HK-2 (cell line): ENCODE measurements at regions not wholly inside any gene's neighbourhood (a gene's known extent, or its start where the extent isn't known, plus 50 kb on each side); places are given as distances from the start of the nearest gene placed in this dataset.

ENCODE experiments used
- DNase-seq: peaks from one replicate; pipeline ENCODE4 v3.0.0-alpha.2; 2018; ENCODE audit not compliant: unreplicated experiment

DNA sequence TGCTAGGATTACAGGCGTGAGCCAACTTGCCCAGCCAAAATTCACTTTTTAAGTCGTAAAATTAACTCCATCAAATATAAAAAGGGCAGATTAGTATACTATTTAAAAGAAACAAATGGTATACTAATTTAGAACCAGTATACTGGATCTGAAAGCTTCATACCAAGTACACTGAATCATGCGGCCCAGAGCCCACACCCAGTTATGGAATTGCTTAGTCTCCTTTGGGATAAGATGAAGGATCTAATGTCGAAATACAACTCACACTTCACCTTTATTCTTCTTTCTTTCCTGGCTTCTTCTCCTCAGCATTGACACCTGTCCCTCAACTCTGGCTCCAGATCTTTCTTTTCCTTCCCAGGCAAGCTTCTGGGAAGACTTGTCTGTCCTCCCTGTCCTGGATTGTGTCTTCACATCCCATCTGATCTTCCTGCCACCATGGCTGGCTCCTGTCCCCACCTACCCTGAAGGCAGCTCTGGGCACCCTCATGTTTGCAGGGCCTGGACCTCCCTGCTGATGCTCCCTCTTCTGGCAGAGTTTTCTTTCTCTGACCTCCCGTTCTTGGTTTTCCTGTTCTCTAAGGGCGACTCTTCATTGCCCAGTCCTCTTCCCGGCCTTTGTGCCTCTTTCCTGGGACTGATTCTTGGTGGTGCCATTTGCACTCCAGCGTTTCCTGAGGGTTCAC is 57.8 kb upstream of the CTBP2 start:
- no peak for DNase-seq

DNA sequence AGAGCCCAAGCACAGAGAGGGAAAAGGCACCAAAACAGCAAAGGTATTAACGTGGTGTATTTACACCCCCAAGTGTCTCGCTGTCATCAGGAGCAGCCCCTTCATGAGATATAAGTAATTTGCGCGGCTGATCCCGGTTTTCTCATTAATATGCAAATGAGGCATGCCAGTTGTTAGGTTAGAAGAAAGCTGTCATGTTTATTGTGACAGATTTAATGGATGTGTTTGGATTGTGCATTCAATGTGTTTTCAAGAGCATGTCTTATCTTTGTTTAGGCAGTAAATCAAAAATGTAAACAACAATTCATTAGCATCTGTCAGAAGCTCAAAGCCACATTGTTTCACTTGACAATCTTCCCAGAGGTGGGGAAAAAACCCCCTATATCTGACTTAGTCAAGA is 56.5 kb upstream of the CTBP2 start:
- no peak for DNase-seq

DNA sequence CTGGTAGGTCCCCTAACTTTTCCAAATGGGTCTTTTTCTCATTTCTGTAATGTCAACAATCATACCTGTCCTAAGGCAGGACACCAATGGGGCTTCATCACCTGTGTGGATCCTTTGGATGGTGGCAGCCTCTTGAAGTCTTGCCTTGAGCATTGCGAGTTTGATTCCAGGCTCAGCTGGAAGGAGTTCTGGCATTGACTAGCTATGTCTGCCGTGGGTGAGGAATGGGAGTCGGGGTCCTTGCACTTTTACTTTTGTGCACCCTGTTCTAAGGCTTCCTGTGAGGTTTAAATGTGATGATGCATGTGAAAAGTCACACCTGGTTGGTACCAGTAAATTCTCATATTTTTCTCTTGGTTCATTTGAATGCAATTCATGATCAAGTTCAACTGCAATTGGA is 55.9 kb upstream of the CTBP2 start:
- no peak for DNase-seq

DNA sequence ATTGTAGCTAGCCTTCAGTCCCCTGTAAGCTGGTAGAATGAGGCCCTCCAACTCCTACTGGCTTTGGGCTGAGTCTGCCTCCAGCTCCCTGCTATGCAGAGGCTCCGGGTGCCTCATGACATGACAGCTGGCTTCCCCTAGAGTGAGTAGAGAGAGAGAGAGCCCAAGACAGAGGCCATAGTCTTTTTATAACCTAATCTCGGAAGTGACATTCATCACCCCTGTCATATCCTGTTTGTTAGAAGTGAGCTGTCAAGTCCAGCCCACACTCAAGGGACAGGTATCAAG is 53.9 kb upstream of the CTBP2 start:
- no peak for DNase-seq

DNA sequence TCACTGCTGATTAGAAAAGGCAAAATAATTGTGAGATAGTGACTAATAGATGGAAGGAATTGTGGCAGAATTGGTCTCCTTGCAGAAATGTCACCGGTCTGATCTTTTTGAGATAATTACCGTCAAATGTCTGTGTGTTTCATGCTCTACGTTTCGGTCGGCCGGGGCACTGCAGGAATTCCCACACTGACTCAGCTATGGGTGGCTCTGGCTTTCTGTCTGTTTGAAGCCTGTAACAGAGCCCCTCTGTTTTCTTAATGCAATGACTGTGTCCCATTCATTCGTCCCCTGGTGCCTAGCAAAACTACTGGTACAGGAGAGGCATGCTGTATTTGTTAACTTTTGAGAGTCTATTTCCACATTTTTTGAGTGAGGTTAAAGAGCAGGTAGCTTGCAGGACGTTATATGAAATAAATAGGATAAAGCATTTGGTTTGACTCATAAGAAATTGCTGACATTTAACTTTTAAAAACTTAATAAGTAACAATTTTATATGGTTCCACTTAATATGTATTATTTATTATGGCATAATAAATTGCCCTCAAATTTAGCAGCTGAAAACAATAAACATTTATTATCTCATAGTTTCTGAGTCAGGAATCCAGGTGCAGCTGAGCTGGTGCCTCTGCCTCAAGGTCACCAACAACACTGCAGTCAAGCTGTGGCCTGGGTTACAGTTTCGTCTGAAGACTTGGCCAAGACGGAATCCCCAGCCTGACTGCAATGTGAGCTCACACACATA is 53.3 kb upstream of the CTBP2 start:
- no peak for DNase-seq

DNA sequence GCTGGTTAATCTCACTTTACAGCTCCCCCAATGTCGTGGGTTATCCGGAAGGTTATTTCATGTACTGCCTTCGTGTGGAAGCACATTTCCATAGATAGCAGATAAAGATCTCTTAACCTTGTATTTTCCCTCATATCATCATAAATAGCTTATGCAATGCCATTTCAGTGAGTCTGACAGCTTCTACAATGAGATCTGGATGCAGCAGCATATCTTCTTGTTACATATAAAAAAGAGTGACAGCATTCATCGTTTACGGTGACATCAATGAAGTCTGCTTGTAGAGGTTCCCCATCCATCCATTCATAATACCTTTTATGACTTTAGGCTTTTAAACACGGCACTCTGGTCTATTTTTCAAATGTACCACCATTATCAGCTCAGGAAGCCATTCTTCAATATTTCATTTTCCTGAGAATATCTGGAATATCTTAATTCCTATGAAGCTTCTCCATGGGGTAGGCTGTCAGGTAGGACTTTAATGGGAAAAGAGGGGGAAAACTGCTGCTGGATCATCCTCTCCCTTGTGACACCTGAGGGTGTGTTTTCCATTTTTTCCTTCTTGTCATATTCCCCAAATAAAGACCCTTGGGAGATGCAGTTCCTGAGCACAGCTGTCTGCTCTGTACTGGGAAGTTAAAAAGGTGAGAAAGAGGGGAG is 51.9 kb upstream of the CTBP2 start:
- DNase-seq, result no peak
